ENCODE measurements at regions not wholly inside any gene's neighbourhood (a gene's known extent, or its start where the extent isn't known, plus 50 kb on each side); places are given as distances from the start of the nearest gene placed in this dataset.

DNA sequence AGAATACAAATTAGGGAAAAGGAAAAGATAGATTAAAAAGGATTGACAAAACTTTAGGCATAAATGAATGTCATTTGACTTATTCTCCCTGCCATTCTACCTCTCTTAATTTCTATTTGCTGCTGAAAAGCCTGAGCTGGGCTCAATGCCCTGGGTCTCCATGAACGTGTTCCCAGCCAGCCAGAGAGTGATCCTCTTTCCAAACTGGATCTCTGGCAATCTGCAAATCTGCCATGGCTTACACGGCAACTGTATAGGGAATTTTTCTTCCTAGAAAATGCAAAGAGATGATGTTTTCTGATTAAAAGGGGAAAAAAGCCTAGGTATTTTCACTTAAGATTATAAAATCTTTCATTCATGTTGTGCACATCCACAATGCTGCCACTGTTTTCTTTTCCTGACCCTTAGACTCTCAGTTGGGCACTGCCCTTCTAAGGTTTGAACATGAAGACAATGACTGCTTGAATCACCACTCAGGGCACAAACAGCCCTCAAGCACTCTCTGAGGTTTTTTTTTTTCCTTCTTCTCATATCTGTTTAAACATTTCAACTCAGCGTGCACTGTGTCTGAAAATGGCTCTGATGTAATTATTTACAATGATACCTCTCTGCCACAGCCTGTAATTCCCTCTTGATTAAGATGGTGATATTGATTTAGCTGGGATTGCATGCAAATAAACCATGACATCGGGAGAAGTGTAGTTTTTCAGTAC lies 60.3 kb downstream of the DACT1 start:
- no peaks in the 10 kb centered on the region for H3K27me3 ChIP-seq
- ATAC-seq (no peak), DNase-seq (no peak)
- H3K4me1 ChIP-seq, result peaks cover 20 to 23% of the 10 kb centered on the region in 2 donors
- H3K4me3 ChIP-seq, result no peak overlapping the region
- H3K36me3 ChIP-seq, result no peaks in the 10 kb centered on the region
- H3K27ac ChIP-seq, result no peak overlapping the region
- no peaks in the 10 kb centered on the region for H3K9me3 ChIP-seq
- intact Hi-C loops (cut with DNase I; ENCODE audit: low total_unique reads), result no loop called here
- no peak for TF ChIP-seq CTCF (IDR thresholded peaks at IDR 0.05 in 4 of 5, conservative IDR thresholded peaks at IDR 0.05 in 1 of 5)
- TF ChIP-seq POLR2A (IDR thresholded peaks at IDR 0.05), result no peak
- in situ Hi-C loops (cut with MboI; ENCODE audit: low sequenced_read_pairs in 4 of 4), result no loop called here

DNA sequence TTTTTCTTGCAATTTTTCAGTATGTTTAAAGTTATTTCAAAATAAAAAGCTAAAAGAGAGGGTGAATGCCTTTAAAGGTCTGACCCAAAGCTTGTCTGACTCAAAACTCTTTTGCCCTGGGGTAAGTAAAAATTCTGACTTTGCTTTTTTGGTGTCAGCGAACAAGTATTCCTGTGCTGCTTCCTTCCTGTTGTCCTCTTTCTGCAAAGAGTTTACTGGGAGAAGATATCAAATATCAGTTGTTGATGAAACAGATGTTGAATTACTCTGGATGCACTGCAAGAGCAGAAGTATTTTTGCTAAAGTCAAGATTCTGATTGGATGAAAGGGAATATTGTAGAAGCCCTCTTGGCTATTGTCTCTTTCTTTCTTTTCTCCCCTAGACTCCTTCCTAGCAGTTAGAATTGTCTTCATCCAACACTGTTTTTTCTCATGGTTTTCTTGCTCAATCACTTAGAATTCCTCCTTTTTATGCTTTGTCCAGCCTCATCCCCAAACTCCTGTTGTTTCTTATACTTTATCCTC lies 62.0 kb downstream of the DACT1 start:
- Histone ChIP-seq H3K4me3 (no peak overlapping the region), H3K9me3 (no peaks in the 10 kb centered on the region), H3K4me1 (peaks cover 20 to 23% of the 10 kb centered on the region in 2 donors), H3K27me3 (no peaks in the 10 kb centered on the region), H3K27ac (no peak overlapping the region), H3K36me3 (no peaks in the 10 kb centered on the region)
- no peak for ATAC-seq
- intact Hi-C loops (cut with DNase I; ENCODE audit: low total_unique reads) (no loop called here), in situ Hi-C loops (cut with MboI; ENCODE audit: low sequenced_read_pairs in 4 of 4) (no loop called here)
- TF ChIP-seq CTCF (IDR thresholded peaks at IDR 0.05 in 4 of 5, conservative IDR thresholded peaks at IDR 0.05 in 1 of 5) (no peak), POLR2A (IDR thresholded peaks at IDR 0.05) (no peak)
- DNase-seq, result no peak

- no peaks in the 10 kb centered on the region for H3K36me3 ChIP-seq
- peaks cover 20 to 23% of the 10 kb centered on the region in 2 donors for H3K4me1 ChIP-seq
- no peaks in the 10 kb centered on the region for H3K9me3 ChIP-seq
- H3K27ac ChIP-seq, result no peak overlapping the region
- H3K27me3 ChIP-seq, result no peaks in the 10 kb centered on the region
- DNase-seq, result no peak
- in situ Hi-C loops (cut with MboI; ENCODE audit: low sequenced_read_pairs in 4 of 4), result no loop called here
- TF ChIP-seq POLR2A (IDR thresholded peaks at IDR 0.05) (no peak), CTCF (IDR thresholded peaks at IDR 0.05 in 4 of 5, conservative IDR thresholded peaks at IDR 0.05 in 1 of 5) (no peak)
- H3K4me3 ChIP-seq, result no peak overlapping the region
- no peak for ATAC-seq
- intact Hi-C loops (cut with DNase I; ENCODE audit: low total_unique reads), result no loop called here
These were observed 63.4 kb downstream of the DACT1 start for GRCh38 chr14:58701156-58701555.

GRCh38 chr14:58701604-58702003 lies 63.8 kb downstream of the DACT1 start:
- TF ChIP-seq POLR2A (IDR thresholded peaks at IDR 0.05) (no peak), CTCF (IDR thresholded peaks at IDR 0.05 in 4 of 5, conservative IDR thresholded peaks at IDR 0.05 in 1 of 5) (no peak)
- intact Hi-C loops (cut with DNase I; ENCODE audit: low total_unique reads), result no loop called here
- peak in 1 of 2 donors; percentile 50 for ATAC-seq
- no peaks in the 10 kb centered on the region for H3K36me3 ChIP-seq
- no peak for DNase-seq
- no peaks in the 10 kb centered on the region for H3K9me3 ChIP-seq
- in situ Hi-C loops (cut with MboI; ENCODE audit: low sequenced_read_pairs in 4 of 4), result no loop called here
- H3K4me1 ChIP-seq, result peaks cover 20 to 23% of the 10 kb centered on the region in 2 donors
- H3K4me3 ChIP-seq, result no peak overlapping the region
- H3K27me3 ChIP-seq, result no peaks in the 10 kb centered on the region
- no peak overlapping the region for H3K27ac ChIP-seq

Measured in gastrocnemius medialis (tissue), 4 donors.